GM23338 (cell line): ENCODE measurements at regions not wholly inside any gene's neighbourhood (a gene's known extent, or its start where the extent isn't known, plus 50 kb on each side); places are given as distances from the start of the nearest gene placed in this dataset.

ENCODE experiments used
- ATAC-seq: fragments of 200-7000 bp; cut with Tn5 transposase; 3 replicates; pipeline ENCODE4 v1.9.1; 2020
- DNase-seq: peaks from one replicate; pipeline ENCODE4 v3.0.0-alpha.2; 2015; ENCODE audit warnings: low spot score
- H2AFZ ChIP-seq: fragments of 200-600 bp; sonication (generic); 2 replicates; pipeline ENCODE4 v1.8.0; 2016; ENCODE audit warnings: antibody characterized with exemption, mild to moderate bottlenecking, moderate library complexity
- H3F3A ChIP-seq: fragments of 200-600 bp; sonication (generic); replicated peaks from 2 replicates; pipeline ENCODE4 v1.8.0; 2017; ENCODE audit warnings: antibody characterized with exemption, mixed run types, low read depth
- H3K27ac ChIP-seq: fragments of 200-600 bp; sonication (generic); 2 replicates; pipeline ENCODE4 v1.6.1; 2016; ENCODE audit warnings: low read depth
- H3K27me3 ChIP-seq: fragments of 200-600 bp; sonication (generic); 2 replicates; pipeline ENCODE4 v1.8.0; 2016; ENCODE audit warnings: mild to moderate bottlenecking, mixed run types, moderate library complexity; ENCODE audit not compliant: insufficient read depth
- H3K36me3 ChIP-seq: fragments of 200-600 bp; sonication (generic); 2 replicates; pipeline ENCODE4 v1.8.0; 2016; ENCODE audit warnings: mild to moderate bottlenecking; ENCODE audit not compliant: insufficient read depth
- H3K4me1 ChIP-seq: fragments of 200-600 bp; sonication (generic); 2 replicates; pipeline ENCODE4 v1.8.0; 2016; ENCODE audit warnings: mild to moderate bottlenecking, moderate library complexity; ENCODE audit not compliant: insufficient read depth
- H3K4me2 ChIP-seq: fragments of 200-600 bp; sonication (generic); 2 replicates; pipeline ENCODE4 v1.7.1; 2017; ENCODE audit warnings: mixed run types
- H3K4me3 ChIP-seq: fragments of 200-600 bp; sonication (generic); 2 replicates; pipeline ENCODE4 v1.6.1; 2016; ENCODE audit warnings: mixed run types
- H3K79me2 ChIP-seq: fragments of 200-600 bp; sonication (generic); replicated peaks from 2 replicates; pipeline ENCODE4 v1.8.0; 2017; ENCODE audit warnings: mild to moderate bottlenecking; ENCODE audit not compliant: insufficient read depth
- H3K9me2 ChIP-seq: fragments of 200-600 bp; sonication (generic); 2 replicates; pipeline ENCODE4 v1.8.0; 2017; ENCODE audit not compliant: insufficient read depth
- H4K20me1 ChIP-seq: fragments of 200-600 bp; sonication (generic); replicated peaks from 2 replicates; pipeline ENCODE4 v1.8.0; 2017; ENCODE audit warnings: mild to moderate bottlenecking; ENCODE audit not compliant: insufficient read depth
- H3K27ac Mint-ChIP-seq: 2 replicates; pipeline ENCODE4 v1.8.0; 2020; ENCODE audit warnings: inconsistent platforms, mild to moderate bottlenecking, moderate library complexity, mixed read lengths
- H3K27me3 Mint-ChIP-seq: 3 replicates; pipeline ENCODE4 v1.8.0; 2022; ENCODE audit warnings: low read depth, mild to moderate bottlenecking, moderate library complexity, mixed read lengths, inconsistent platforms; ENCODE audit not compliant: insufficient read depth, poor library complexity
- H3K36me3 Mint-ChIP-seq: 3 replicates; pipeline ENCODE4 v1.8.0; 2021; ENCODE audit warnings: low read depth, mild to moderate bottlenecking, inconsistent platforms, moderate library complexity, mixed read lengths
- H3K4me1 Mint-ChIP-seq: 3 replicates; pipeline ENCODE4 v1.8.0; 2020; ENCODE audit warnings: mild to moderate bottlenecking, inconsistent platforms, mixed read lengths
- H3K4me3 Mint-ChIP-seq: 3 replicates; pipeline ENCODE4 v1.8.0; 2021; ENCODE audit warnings: moderate library complexity, mild to moderate bottlenecking, inconsistent platforms, mixed read lengths
- H3K9me3 Mint-ChIP-seq: 3 replicates; pipeline ENCODE4 v1.8.0; 2020; ENCODE audit warnings: moderate library complexity, mild to moderate bottlenecking, inconsistent platforms, mixed read lengths
- EZH2 ChIP-seq: fragments of 200-600 bp; sonication (generic); IDR thresholded peaks from one replicate; pipeline ENCODE4 v1.8.0; 2017; ENCODE audit warnings: antibody characterized with exemption, mild to moderate bottlenecking, low read depth; ENCODE audit not compliant: unreplicated experiment
- EZH2phosphoT487 ChIP-seq: fragments of 200-600 bp; sonication (generic); IDR thresholded peaks from one replicate; pipeline ENCODE4 v1.8.1; 2018; ENCODE audit warnings: antibody characterized with exemption; ENCODE audit not compliant: unreplicated experiment
- NANOG ChIP-seq: IDR thresholded peaks from 2 replicates; pipeline ENCODE4 v1.6.1; 2016; ENCODE audit warnings: antibody characterized with exemption, borderline replicate concordance
- POLR2AphosphoS5 ChIP-seq: IDR thresholded peaks from 2 replicates; pipeline ENCODE4 v1.6.1; 2016; ENCODE audit warnings: antibody characterized with exemption, low read depth
- ZNF331 ChIP-seq: fragments of 250-450 bp; sonication (Bioruptor Pico); IDR thresholded peaks from 2 replicates; pipeline ENCODE4 v1.5.0; 2020; ENCODE audit warnings: low read depth, mild to moderate bottlenecking, moderate library complexity
- TF ChIP-seq, protein P1 (sequence below): IDR thresholded peaks from 2 replicates; pipeline ENCODE4 v1.6.1; 2016; ENCODE audit warnings: antibody characterized with exemption
- TF ChIP-seq, protein P2 (sequence below), 2 experiments: fragments of 200-600 bp in 1 of 2; sonication (generic) in 1 of 2; conservative IDR thresholded peaks; 2 replicates each; pipeline versions ENCODE4 v1.5.1 to v1.6.1; 2016 to 2017; ENCODE audit warnings: antibody characterized with exemption in 2 of 2, low read depth in 2 of 2, mild to moderate bottlenecking in 2 of 2, moderate library complexity in 1 of 2
- TF ChIP-seq, protein P3 (sequence below): IDR thresholded peaks from one replicate; pipeline ENCODE4 v1.6.1; 2018; ENCODE audit warnings: antibody characterized with exemption; ENCODE audit not compliant: unreplicated experiment

DNA sequence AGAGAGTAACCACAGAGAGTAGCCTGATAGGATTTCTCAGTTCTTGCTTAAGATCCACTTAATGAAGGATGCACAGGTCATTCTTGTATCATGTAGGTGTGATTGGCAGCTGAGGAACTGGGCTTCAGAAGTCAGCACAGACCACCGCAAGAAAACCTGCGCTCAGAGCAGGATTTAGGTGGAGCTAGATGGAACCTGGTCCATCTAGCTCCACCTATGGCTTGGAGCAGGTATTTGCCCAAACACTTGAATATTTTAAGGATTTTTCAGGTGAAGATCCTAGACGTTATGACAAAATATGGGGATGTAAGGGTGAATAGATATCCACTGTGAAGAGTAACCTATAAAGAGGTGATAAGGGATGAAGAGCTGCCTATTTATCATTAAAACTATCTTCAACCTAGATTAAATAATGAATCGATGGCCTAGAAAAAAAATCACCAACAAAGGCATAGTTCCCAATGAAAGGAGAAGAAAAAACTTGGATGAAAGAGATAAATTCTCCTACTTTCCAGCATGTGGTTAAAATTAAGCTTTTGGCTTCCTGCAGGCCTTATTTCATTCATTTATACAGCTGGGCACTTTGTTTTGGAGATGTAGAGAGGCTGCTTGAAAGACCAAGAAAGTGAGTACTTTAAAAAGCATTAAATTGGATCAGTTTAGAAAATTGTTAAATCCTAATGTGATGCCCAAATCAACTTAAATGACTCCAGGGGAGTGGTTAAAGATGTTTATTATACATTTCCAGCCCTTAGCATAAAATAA, 778.4 kb upstream of the GJE1 start (continued):
- TF ChIP-seq, protein P1, sequence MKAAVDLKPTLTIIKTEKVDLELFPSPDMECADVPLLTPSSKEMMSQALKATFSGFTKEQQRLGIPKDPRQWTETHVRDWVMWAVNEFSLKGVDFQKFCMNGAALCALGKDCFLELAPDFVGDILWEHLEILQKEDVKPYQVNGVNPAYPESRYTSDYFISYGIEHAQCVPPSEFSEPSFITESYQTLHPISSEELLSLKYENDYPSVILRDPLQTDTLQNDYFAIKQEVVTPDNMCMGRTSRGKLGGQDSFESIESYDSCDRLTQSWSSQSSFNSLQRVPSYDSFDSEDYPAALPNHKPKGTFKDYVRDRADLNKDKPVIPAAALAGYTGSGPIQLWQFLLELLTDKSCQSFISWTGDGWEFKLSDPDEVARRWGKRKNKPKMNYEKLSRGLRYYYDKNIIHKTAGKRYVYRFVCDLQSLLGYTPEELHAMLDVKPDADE: no peak
- TF ChIP-seq POLR2AphosphoS5: no peak
- TF ChIP-seq, protein P2, sequence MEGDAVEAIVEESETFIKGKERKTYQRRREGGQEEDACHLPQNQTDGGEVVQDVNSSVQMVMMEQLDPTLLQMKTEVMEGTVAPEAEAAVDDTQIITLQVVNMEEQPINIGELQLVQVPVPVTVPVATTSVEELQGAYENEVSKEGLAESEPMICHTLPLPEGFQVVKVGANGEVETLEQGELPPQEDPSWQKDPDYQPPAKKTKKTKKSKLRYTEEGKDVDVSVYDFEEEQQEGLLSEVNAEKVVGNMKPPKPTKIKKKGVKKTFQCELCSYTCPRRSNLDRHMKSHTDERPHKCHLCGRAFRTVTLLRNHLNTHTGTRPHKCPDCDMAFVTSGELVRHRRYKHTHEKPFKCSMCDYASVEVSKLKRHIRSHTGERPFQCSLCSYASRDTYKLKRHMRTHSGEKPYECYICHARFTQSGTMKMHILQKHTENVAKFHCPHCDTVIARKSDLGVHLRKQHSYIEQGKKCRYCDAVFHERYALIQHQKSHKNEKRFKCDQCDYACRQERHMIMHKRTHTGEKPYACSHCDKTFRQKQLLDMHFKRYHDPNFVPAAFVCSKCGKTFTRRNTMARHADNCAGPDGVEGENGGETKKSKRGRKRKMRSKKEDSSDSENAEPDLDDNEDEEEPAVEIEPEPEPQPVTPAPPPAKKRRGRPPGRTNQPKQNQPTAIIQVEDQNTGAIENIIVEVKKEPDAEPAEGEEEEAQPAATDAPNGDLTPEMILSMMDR (conservative IDR thresholded peaks at IDR 0.05; ENCODE audit: low read depth in 2 of 2): peak; percentile 47 to 55
- TF ChIP-seq ZNF331: no peak
- TF ChIP-seq, protein P3, sequence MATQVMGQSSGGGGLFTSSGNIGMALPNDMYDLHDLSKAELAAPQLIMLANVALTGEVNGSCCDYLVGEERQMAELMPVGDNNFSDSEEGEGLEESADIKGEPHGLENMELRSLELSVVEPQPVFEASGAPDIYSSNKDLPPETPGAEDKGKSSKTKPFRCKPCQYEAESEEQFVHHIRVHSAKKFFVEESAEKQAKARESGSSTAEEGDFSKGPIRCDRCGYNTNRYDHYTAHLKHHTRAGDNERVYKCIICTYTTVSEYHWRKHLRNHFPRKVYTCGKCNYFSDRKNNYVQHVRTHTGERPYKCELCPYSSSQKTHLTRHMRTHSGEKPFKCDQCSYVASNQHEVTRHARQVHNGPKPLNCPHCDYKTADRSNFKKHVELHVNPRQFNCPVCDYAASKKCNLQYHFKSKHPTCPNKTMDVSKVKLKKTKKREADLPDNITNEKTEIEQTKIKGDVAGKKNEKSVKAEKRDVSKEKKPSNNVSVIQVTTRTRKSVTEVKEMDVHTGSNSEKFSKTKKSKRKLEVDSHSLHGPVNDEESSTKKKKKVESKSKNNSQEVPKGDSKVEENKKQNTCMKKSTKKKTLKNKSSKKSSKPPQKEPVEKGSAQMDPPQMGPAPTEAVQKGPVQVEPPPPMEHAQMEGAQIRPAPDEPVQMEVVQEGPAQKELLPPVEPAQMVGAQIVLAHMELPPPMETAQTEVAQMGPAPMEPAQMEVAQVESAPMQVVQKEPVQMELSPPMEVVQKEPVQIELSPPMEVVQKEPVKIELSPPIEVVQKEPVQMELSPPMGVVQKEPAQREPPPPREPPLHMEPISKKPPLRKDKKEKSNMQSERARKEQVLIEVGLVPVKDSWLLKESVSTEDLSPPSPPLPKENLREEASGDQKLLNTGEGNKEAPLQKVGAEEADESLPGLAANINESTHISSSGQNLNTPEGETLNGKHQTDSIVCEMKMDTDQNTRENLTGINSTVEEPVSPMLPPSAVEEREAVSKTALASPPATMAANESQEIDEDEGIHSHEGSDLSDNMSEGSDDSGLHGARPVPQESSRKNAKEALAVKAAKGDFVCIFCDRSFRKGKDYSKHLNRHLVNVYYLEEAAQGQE: no peak

DNA sequence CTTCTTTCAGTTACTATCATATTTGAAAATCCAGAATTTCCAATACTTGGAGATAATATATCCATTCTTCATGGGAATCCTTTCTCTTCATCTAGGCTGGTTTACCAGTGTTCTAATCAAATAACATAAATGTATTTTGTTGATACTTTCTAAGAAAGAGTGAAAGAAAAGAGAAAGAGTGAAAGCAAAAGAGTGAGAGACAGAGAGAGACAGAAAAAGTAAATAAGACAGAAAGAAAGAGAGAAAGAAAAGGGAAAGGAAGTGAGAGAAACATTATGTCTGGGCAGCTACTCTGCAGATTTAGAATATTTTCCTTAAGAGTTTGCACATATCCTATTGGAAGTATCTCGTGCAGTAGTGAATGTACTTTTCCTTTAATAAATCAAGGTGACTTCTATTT, 781.0 kb upstream of the GJE1 start:
- Mint-ChIP-seq H3K36me3 (peaks cover 3% of the 10 kb centered on the region; the same call in 1 of the 3 replicates), H3K27me3 (no peaks in the 10 kb centered on the region), H3K4me3 (no peak overlapping the region), H3K9me3 (no peaks in the 10 kb centered on the region; the same call in 1 of the 3 replicates), H3K27ac (no peak overlapping the region), H3K4me1 (no peaks in the 10 kb centered on the region)
- DNase-seq (no peak), ATAC-seq (no peak)
- H3K4me2 ChIP-seq: no peak overlapping the region
- no peak overlapping the region for H3K4me3 ChIP-seq
- H2AFZ ChIP-seq: no peak overlapping the region
- no peak overlapping the region for H3K27ac ChIP-seq
- H3K79me2 ChIP-seq: no peaks in the 10 kb centered on the region
- no peaks in the 10 kb centered on the region for H3K27me3 ChIP-seq
- no peaks in the 10 kb centered on the region for H3K4me1 ChIP-seq
- H3F3A ChIP-seq: no peaks in the 10 kb centered on the region
- H3K9me2 ChIP-seq: no peaks in the 10 kb centered on the region
- H3K36me3 ChIP-seq: no peaks in the 10 kb centered on the region
- no peaks in the 10 kb centered on the region for H4K20me1 ChIP-seq
- no peak for TF ChIP-seq EZH2
- TF ChIP-seq, protein P3: no peak
- no peak for TF ChIP-seq EZH2phosphoT487
- no peak for TF ChIP-seq NANOG
